ENCODE measurements at regions not wholly inside any gene's neighbourhood (a gene's known extent, or its start where the extent isn't known, plus 50 kb on each side); places are given as distances from the start of the nearest gene placed in this dataset.
"Not testable (repeated sequence)": the region's sequence is repeated elsewhere in the genome, so short reads cannot be mapped to it uniquely, and the experiment has no call there.

DNA sequence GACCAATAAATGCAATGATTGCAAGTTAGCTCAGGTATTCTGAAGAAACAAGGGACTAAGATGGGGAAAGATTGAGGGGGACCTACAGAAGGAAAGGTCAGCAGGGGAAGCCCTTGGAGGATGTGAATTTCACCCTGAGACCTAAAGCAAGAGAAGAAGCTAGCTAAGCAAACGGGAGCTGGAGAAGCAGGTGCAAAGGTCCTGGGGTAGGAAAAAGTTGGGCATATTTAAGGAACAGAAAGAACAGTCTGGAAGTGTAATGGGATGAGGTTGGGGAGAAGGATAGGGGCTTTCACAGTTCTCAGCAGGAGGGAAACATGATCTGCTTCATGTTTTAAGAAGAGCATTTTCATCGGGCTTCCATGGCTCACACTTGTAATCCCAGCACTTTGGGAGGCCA lies 89.7 kb upstream of the SLC45A1 start:
- no peak for ATAC-seq (ENCODE audit: insufficient read depth, low FRiP score)
- H3K27ac ChIP-seq (ENCODE audit: low read depth in 1 of 2, low read length in 1 of 2) = no peak overlapping the region
- TF ChIP-seq, protein P1, sequence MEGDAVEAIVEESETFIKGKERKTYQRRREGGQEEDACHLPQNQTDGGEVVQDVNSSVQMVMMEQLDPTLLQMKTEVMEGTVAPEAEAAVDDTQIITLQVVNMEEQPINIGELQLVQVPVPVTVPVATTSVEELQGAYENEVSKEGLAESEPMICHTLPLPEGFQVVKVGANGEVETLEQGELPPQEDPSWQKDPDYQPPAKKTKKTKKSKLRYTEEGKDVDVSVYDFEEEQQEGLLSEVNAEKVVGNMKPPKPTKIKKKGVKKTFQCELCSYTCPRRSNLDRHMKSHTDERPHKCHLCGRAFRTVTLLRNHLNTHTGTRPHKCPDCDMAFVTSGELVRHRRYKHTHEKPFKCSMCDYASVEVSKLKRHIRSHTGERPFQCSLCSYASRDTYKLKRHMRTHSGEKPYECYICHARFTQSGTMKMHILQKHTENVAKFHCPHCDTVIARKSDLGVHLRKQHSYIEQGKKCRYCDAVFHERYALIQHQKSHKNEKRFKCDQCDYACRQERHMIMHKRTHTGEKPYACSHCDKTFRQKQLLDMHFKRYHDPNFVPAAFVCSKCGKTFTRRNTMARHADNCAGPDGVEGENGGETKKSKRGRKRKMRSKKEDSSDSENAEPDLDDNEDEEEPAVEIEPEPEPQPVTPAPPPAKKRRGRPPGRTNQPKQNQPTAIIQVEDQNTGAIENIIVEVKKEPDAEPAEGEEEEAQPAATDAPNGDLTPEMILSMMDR (IDR thresholded peaks at IDR 0.05; ENCODE audit: control extremely low read depth, extremely low read depth) = no peak
- DNase-seq = no peak
- H3K9me3 ChIP-seq (ENCODE audit: control insufficient read depth in 4 of 4, insufficient read depth in 3 of 4, low read length in 3 of 4) = no peaks in the 10 kb centered on the region
- no peak overlapping the region for H3K4me3 ChIP-seq
- no peaks in the 10 kb centered on the region for H3K36me3 ChIP-seq (ENCODE audit: control insufficient read depth in 4 of 4, insufficient read depth in 4 of 4, low read length in 4 of 4)
- peaks cover 0 to 6% (median 0%) of the 10 kb centered on the region in 5 donors for H3K4me1 ChIP-seq (ENCODE audit: control insufficient read depth in 5 of 5, insufficient read depth in 5 of 5, low read length in 5 of 5)
- H3K27me3 ChIP-seq (ENCODE audit: control insufficient read depth in 3 of 3, insufficient read depth in 3 of 3, low read length in 2 of 3) = no peaks in the 10 kb centered on the region
- H3K9ac ChIP-seq (ENCODE audit: insufficient read depth in 1 of 2, low read length in 2 of 2) = no peak overlapping the region
- 96 to 100% methylated on average over 2 of the region's 2 CpGs for WGBS, 2 donors

DNA sequence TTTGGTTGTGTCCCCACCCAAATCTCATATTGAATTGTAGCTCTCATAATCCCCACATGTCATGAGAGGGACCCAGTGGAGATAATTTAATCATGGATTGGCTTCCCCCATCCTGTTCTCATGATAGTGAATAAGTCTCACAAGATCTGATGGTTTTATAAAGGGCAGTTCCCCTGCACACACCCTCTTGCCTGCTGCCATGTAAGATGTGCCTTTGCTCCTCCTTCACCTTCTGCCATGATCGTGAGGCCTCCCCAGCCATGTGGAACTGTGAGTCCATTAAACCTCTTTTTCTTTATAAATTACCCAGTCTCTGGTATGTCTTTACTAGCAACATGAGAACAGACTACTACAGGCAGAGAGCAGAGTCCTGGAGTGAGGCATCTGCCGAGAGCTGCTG lies 90.2 kb upstream of the SLC45A1 start:
- DNase-seq; H3K4me1 ChIP-seq (ENCODE audit: control insufficient read depth in 5 of 5, insufficient read depth in 5 of 5, low read length in 5 of 5); H3K9ac ChIP-seq (ENCODE audit: insufficient read depth in 1 of 2, low read length in 2 of 2); H3K36me3 ChIP-seq (ENCODE audit: control insufficient read depth in 4 of 4, insufficient read depth in 4 of 4, low read length in 4 of 4); ATAC-seq (ENCODE audit: insufficient read depth, low FRiP score); H3K9me3 ChIP-seq (ENCODE audit: control insufficient read depth in 4 of 4, insufficient read depth in 3 of 4, low read length in 3 of 4); H3K27ac ChIP-seq (ENCODE audit: low read depth in 1 of 2, low read length in 1 of 2); H3K27me3 ChIP-seq (ENCODE audit: control insufficient read depth in 3 of 3, insufficient read depth in 3 of 3, low read length in 2 of 3); H3K4me3 ChIP-seq: not testable (repeated sequence)
- 96 to 100% methylated on average over 2 of the region's 2 CpGs for WGBS, 2 donors

DNA sequence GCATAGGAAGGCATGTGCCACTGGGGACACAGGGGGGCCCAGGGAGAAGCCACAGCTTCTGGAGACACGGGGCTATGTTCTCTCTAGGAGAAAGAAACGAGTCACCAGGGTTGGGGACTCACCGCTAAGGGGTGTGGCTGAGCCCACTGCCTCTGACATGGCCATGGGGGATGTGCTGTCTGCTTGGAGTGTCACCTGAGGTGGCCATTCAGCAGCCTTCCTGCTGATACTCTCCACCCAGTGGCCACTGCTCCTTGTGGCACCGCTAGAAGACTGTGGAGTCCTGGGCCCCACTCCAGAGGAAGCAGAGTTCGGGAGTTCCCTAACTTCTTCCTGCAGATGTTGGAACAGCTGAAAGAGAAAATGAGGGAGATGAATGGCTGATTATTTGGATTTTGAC lies 91.2 kb upstream of the SLC45A1 start:
- H3K4me1 ChIP-seq (ENCODE audit: control insufficient read depth in 5 of 5, insufficient read depth in 5 of 5, low read length in 5 of 5) = peaks cover 0 to 6% (median 0%) of the 10 kb centered on the region in 5 donors
- H3K27ac ChIP-seq (ENCODE audit: low read depth in 1 of 2, low read length in 1 of 2) = no peak overlapping the region
- 48 to 62% methylated on average over 5 of the region's 5 CpGs for WGBS, 2 donors
- H3K4me3 ChIP-seq = no peak overlapping the region
- no peak overlapping the region for H3K9ac ChIP-seq (ENCODE audit: insufficient read depth in 1 of 2, low read length in 2 of 2)
- H3K9me3 ChIP-seq (ENCODE audit: control insufficient read depth in 4 of 4, insufficient read depth in 3 of 4, low read length in 3 of 4) = no peaks in the 10 kb centered on the region
- H3K36me3 ChIP-seq (ENCODE audit: control insufficient read depth in 4 of 4, insufficient read depth in 4 of 4, low read length in 4 of 4) = no peaks in the 10 kb centered on the region
- no peak for ATAC-seq (ENCODE audit: insufficient read depth, low FRiP score)
- no peaks in the 10 kb centered on the region for H3K27me3 ChIP-seq (ENCODE audit: control insufficient read depth in 3 of 3, insufficient read depth in 3 of 3, low read length in 2 of 3)
- DNase-seq = no peak
- TF ChIP-seq, protein P1 (IDR thresholded peaks at IDR 0.05; ENCODE audit: control extremely low read depth, extremely low read depth) = no peak

DNA sequence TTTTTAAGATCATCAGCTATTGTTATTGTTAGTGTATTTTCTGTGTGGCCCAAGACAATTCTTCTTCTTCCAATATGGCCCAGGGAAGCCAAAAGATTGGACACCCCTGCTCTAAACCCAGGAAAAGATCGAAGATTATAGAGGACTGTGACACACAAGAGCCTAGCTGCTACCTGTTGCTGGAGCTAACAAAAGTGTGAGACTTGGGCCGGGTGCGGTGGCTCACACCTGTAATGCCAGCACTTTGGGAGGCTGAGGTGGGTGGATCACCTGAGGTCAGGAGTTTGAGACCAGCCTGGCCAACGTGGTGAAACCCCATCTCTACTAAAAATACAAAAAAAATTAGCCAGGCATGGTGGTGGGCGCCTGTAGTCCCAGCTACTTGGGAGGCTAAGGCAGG lies 91.9 kb upstream of the SLC45A1 start:
- 88 to 99% methylated on average over 4 to 5 of the region's 5 CpGs for WGBS, 2 donors
- H3K9me3 ChIP-seq (ENCODE audit: control insufficient read depth in 4 of 4, insufficient read depth in 3 of 4, low read length in 3 of 4); ATAC-seq (ENCODE audit: insufficient read depth, low FRiP score); H3K4me1 ChIP-seq (ENCODE audit: control insufficient read depth in 5 of 5, insufficient read depth in 5 of 5, low read length in 5 of 5); DNase-seq; H3K4me3 ChIP-seq; H3K9ac ChIP-seq (ENCODE audit: insufficient read depth in 1 of 2, low read length in 2 of 2); H3K27ac ChIP-seq (ENCODE audit: low read depth in 1 of 2, low read length in 1 of 2); H3K27me3 ChIP-seq (ENCODE audit: control insufficient read depth in 3 of 3, insufficient read depth in 3 of 3, low read length in 2 of 3); H3K36me3 ChIP-seq (ENCODE audit: control insufficient read depth in 4 of 4, insufficient read depth in 4 of 4, low read length in 4 of 4): not testable (repeated sequence)

DNA sequence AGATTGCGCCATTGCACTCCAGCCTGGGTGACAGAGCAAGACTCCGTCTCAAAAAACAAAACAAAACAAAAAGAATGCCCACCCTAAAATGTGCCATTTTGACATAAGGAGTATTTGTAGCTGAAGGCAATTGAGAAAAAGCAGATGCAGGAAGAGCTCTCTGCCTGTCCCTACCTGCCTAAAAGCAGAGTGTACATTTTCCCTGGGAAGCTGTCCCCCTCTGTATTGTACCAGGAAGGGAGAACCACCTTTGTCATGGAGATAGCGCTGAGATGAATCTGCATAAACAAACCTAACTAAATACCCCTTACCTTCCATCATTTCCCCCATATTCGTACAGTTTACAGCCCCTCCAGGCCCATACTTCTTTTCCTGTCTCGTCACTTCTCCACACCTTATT lies 94.4 kb upstream of the SLC45A1 start:
- H3K4me1 ChIP-seq (ENCODE audit: control insufficient read depth in 5 of 5, insufficient read depth in 5 of 5, low read length in 5 of 5) = peaks cover 0 to 6% (median 0%) of the 10 kb centered on the region in 5 donors
- no peak overlapping the region for H3K9ac ChIP-seq (ENCODE audit: insufficient read depth in 1 of 2, low read length in 2 of 2)
- H3K36me3 ChIP-seq (ENCODE audit: control insufficient read depth in 4 of 4, insufficient read depth in 4 of 4, low read length in 4 of 4) = no peaks in the 10 kb centered on the region
- DNase-seq (no peak), ATAC-seq (ENCODE audit: insufficient read depth, low FRiP score) (no peak)
- 87 to 88% methylated on average over 5 of the region's 5 CpGs for WGBS, 2 donors
- H3K27ac ChIP-seq (ENCODE audit: low read depth in 1 of 2, low read length in 1 of 2) = no peak overlapping the region
- TF ChIP-seq, protein P1 (IDR thresholded peaks at IDR 0.05; ENCODE audit: control extremely low read depth, extremely low read depth) = no peak
- no peaks in the 10 kb centered on the region for H3K9me3 ChIP-seq (ENCODE audit: control insufficient read depth in 4 of 4, insufficient read depth in 3 of 4, low read length in 3 of 4)
- H3K27me3 ChIP-seq (ENCODE audit: control insufficient read depth in 3 of 3, insufficient read depth in 3 of 3, low read length in 2 of 3) = no peaks in the 10 kb centered on the region
- no peak overlapping the region for H3K4me3 ChIP-seq
